ENCODE measurements at regions not wholly inside any gene's neighbourhood (a gene's known extent, or its start where the extent isn't known, plus 50 kb on each side); places are given as distances from the start of the nearest gene placed in this dataset.

GRCh38 chr12:41709012-41709411 lies 435.7 kb downstream of the GXYLT1 start:
- Mint-ChIP-seq H3K4me3 (no peak overlapping the region), H3K4me1 (ENCODE audit: unreplicated experiment) (peaks cover 12% of the 10 kb centered on the region), H3K27me3 (no peaks in the 10 kb centered on the region), H3K27ac (no peak overlapping the region), H3K9me3 (peaks cover 3% of the 10 kb centered on the region), H3K36me3 (no peaks in the 10 kb centered on the region)
- DNase-seq (ENCODE audit: extremely low spot score, unreplicated experiment): no peak
- TF ChIP-seq, protein P1, sequence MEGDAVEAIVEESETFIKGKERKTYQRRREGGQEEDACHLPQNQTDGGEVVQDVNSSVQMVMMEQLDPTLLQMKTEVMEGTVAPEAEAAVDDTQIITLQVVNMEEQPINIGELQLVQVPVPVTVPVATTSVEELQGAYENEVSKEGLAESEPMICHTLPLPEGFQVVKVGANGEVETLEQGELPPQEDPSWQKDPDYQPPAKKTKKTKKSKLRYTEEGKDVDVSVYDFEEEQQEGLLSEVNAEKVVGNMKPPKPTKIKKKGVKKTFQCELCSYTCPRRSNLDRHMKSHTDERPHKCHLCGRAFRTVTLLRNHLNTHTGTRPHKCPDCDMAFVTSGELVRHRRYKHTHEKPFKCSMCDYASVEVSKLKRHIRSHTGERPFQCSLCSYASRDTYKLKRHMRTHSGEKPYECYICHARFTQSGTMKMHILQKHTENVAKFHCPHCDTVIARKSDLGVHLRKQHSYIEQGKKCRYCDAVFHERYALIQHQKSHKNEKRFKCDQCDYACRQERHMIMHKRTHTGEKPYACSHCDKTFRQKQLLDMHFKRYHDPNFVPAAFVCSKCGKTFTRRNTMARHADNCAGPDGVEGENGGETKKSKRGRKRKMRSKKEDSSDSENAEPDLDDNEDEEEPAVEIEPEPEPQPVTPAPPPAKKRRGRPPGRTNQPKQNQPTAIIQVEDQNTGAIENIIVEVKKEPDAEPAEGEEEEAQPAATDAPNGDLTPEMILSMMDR (conservative IDR thresholded peaks at IDR 0.05): no peak

DNA sequence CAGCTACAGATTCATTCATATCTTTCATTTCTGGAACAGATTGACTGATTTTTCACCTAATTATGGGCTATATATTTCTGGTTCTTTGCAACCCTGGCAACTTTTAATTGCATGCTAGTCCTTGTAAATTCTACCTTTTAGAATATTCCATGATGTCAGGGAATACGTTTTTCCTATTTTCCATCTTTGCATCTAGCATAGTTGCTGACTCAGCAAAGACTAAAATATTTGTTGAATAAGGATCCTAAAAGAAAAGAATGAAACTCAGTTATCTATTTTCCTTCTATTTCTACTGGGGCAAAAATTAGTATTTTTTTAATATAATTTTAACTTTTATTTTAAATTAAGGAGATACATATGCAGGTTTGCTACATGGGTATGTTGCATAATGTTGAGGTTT lies 438.3 kb downstream of the GXYLT1 start:
- no peak overlapping the region for H3K4me3 Mint-ChIP-seq
- no peak for DNase-seq (ENCODE audit: extremely low spot score, unreplicated experiment)
- H3K36me3 Mint-ChIP-seq: no peaks in the 10 kb centered on the region
- TF ChIP-seq, protein P1 (conservative IDR thresholded peaks at IDR 0.05): no peak
- H3K27ac Mint-ChIP-seq: no peak overlapping the region
- H3K4me1 Mint-ChIP-seq (ENCODE audit: unreplicated experiment): peaks cover 17% of the 10 kb centered on the region
- no peaks in the 10 kb centered on the region for H3K9me3 Mint-ChIP-seq
- no peaks in the 10 kb centered on the region for H3K27me3 Mint-ChIP-seq

DNA sequence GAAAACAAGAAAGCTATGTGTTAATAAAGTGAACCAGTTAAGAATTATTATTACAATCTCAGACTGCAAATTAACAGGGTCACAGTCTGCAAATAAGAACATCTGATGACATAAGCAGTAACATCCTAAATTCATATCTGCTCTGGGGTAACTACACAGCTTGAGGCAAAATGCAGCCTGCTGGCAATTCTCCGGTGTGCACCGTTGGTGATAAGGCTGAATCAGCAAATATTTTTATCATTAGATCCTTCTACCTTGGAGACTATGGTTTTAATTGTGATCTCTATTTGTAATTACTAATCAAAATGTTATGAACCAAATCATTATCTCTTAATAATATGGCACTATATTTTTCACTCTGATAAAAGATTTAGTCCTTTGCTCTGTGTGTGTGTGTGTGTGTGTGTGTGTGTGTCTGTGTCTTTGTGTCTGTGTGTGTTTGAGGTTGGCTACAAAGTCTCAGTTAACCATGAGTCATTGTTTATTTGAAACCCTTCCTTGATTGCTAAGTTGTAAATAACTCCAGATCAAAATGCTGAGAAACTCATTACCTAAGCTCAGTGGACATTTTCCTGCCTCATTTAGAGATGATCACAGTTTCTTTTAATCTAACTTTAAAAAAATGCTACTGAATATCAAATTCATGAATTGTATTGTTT lies 442.6 kb downstream of the GXYLT1 start:
- no peak overlapping the region for H3K27ac Mint-ChIP-seq

GRCh38 chr12:41700940-41701339 lies 443.7 kb downstream of the GXYLT1 start:
- TF ChIP-seq, protein P1 (conservative IDR thresholded peaks at IDR 0.05): no peak
- Mint-ChIP-seq H3K4me3 (no peak overlapping the region), H3K4me1 (ENCODE audit: unreplicated experiment) (peaks cover 11% of the 10 kb centered on the region), H3K27me3 (no peaks in the 10 kb centered on the region), H3K27ac (no peak overlapping the region), H3K36me3 (no peaks in the 10 kb centered on the region), H3K9me3 (no peaks in the 10 kb centered on the region)
- DNase-seq (ENCODE audit: extremely low spot score, unreplicated experiment): no peak

More for the DNA sequence above, 442.6 kb downstream of the GXYLT1 start:
- Mint-ChIP-seq H3K4me3 (no peak overlapping the region), H3K4me1 (ENCODE audit: unreplicated experiment) (peaks cover 11% of the 10 kb centered on the region), H3K27me3 (no peaks in the 10 kb centered on the region), H3K9me3 (no peaks in the 10 kb centered on the region), H3K36me3 (no peaks in the 10 kb centered on the region)
- DNase-seq (ENCODE audit: extremely low spot score, unreplicated experiment): no peak
- TF ChIP-seq, protein P1 (conservative IDR thresholded peaks at IDR 0.05): no peak

DNA sequence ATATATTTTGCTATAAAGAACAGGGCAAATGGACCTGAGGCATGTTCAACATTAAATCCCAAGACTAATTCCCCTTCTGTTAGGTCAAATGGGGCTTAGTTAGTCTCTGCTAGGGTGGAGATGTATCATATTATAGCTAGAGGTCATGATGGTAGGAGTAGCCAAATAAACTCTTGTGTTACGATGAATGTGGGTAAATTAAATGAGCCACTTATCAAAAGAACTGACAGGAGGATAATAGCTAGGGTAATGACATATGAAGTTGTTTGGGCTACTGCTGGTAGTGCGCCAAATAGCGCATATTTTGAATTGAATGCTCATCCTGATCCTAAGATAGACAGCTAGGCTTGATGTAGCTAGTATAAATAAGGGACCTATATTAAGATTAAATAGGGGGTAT lies 445.0 kb downstream of the GXYLT1 start:
- H3K27me3 Mint-ChIP-seq: no peaks in the 10 kb centered on the region

More for the DNA sequence above, 445.0 kb downstream of the GXYLT1 start:
- Mint-ChIP-seq H3K9me3 (no peaks in the 10 kb centered on the region), H3K36me3 (no peaks in the 10 kb centered on the region), H3K4me1 (ENCODE audit: unreplicated experiment) (peaks cover 11% of the 10 kb centered on the region), H3K27ac (no peak overlapping the region), H3K4me3 (no peak overlapping the region)
- DNase-seq (ENCODE audit: extremely low spot score, unreplicated experiment): no peak
- TF ChIP-seq, protein P1 (conservative IDR thresholded peaks at IDR 0.05): no peak
